B cell (primary cell): ENCODE measurements at regions not wholly inside any gene's neighbourhood (a gene's known extent, or its start where the extent isn't known, plus 50 kb on each side); places are given as distances from the start of the nearest gene placed in this dataset.

Source experiments
- ATAC-seq: fragments of 200-7000 bp; cut with Tn5 transposase; one replicate; pipeline ENCODE4 v1.10.0; 2021; ENCODE audit warnings: low read depth, mild to moderate bottlenecking, moderate number of reproducible peaks, moderate library complexity
- CTCF ChIA-PET: fragments of 350-600 bp; sonication (Branson Sonifier 250); formaldehyde crosslinking; loops from one replicate; lab custom pipeline; 2021; ENCODE audit warnings: antibody characterized with exemption, inconsistent platforms; lab: Charles Lee
- POLR2A ChIA-PET: fragments of 350-600 bp; sonication (Branson Sonifier 250); formaldehyde crosslinking; loops from one replicate; lab custom pipeline; 2021; ENCODE audit warnings: antibody characterized with exemption; lab: Charles Lee
- DNase-seq: peaks from one replicate; pipeline ENCODE4 v3.0.0; 2013
- H2AFZ ChIP-seq: 2 replicates; pipeline ENCODE4 v1.6.1; 2012; ENCODE audit warnings: mild to moderate bottlenecking, low read depth, low read length; ENCODE audit not compliant: insufficient read depth, poor library complexity, severe bottlenecking
- H3K27ac ChIP-seq, 2 donors: 1 replicate in 1 of 2; 2 replicates in 1 of 2; pipeline ENCODE4 v1.5.1; 2012 to 2013; ENCODE audit warnings: low read length in 2 of 2, mild to moderate bottlenecking in 2 of 2, moderate library complexity in 1 of 2
- H3K27me3 ChIP-seq, 4 experiments: fragments of 200-600 bp in 1 of 4; sonication (generic) in 1 of 4; replicated peaks in 1 of 4; 1 replicate in 2 of 4; 2 replicates in 2 of 4; pipeline versions ENCODE4 v1.6.1 to v1.7.0; 2013 to 2016; ENCODE audit warnings: low read length in 3 of 4, mild to moderate bottlenecking in 2 of 4, mixed read lengths in 1 of 4, moderate library complexity in 1 of 4; ENCODE audit not compliant: insufficient read depth in 4 of 4, control insufficient read depth in 3 of 4; ENCODE audit errors: control extremely low read depth in 1 of 4
- H3K36me3 ChIP-seq, 2 experiments: replicated peaks in 1 of 2; 1 replicate in 1 of 2; 2 replicates in 1 of 2; pipeline versions ENCODE4 v1.6.1 to v1.7.1; 2013; ENCODE audit warnings: low read length in 1 of 2; ENCODE audit not compliant: insufficient read depth in 2 of 2, control insufficient read depth in 1 of 2; ENCODE audit errors: control extremely low read depth in 1 of 2, extremely low read depth in 1 of 2
- H3K4me1 ChIP-seq, 2 donors: fragments of 200-600 bp in 1 of 2; sonication (generic) in 1 of 2; 1 replicate in 1 of 2; 2 replicates in 1 of 2; pipeline versions ENCODE4 v1.5.1 to v1.6.1; 2013 to 2017; ENCODE audit warnings: low read length in 2 of 2; ENCODE audit not compliant: control insufficient read depth in 2 of 2, insufficient read depth in 2 of 2
- H3K4me2 ChIP-seq: replicated peaks from 2 replicates; pipeline ENCODE3; 2012; ENCODE audit warnings: mild to moderate bottlenecking, low read depth, low read length; ENCODE audit not compliant: poor library complexity, severe bottlenecking
- H3K4me3 ChIP-seq, 5 experiments: fragments of 200-600 bp in 1 of 5; sonication (generic) in 1 of 5; 1 replicate in 3 of 5; 2 replicates in 2 of 5; pipeline versions ENCODE4 v1.5.1 to v1.7.0; 2011 to 2016; ENCODE audit warnings: low read length in 4 of 5, mild to moderate bottlenecking in 4 of 5, low read depth in 2 of 5, control low read depth in 1 of 5, moderate library complexity in 1 of 5; ENCODE audit not compliant: insufficient read depth in 1 of 5; ENCODE audit errors: control extremely low read depth in 1 of 5, extremely low read depth in 1 of 5
- H3K79me2 ChIP-seq: fragments of 200-600 bp; sonication (generic); one replicate; pipeline ENCODE4 v1.6.0; 2016; ENCODE audit warnings: low read length; ENCODE audit not compliant: control insufficient read depth, insufficient read depth
- H3K9ac ChIP-seq: fragments of 200-600 bp; sonication (generic); 2 replicates; pipeline ENCODE4 v1.6.1; 2017; ENCODE audit warnings: mild to moderate bottlenecking, low read length, moderate library complexity
- H3K9me3 ChIP-seq, 3 donors: one replicate each; pipeline versions ENCODE4 v1.6.1 to v1.7.1; 2013; ENCODE audit warnings: low read length in 2 of 3; ENCODE audit not compliant: control insufficient read depth in 2 of 3, insufficient read depth in 1 of 3; ENCODE audit errors: control extremely low read depth in 1 of 3
- H4K20me1 ChIP-seq: 2 replicates; pipeline ENCODE4 v1.6.0; 2012; ENCODE audit warnings: mild to moderate bottlenecking, low read length; ENCODE audit not compliant: insufficient read depth, control insufficient read depth, poor library complexity, severe bottlenecking
- H3K27ac Mint-ChIP-seq: one replicate; pipeline ENCODE4 v1.8.0; 2021; ENCODE audit warnings: mixed read lengths
- H3K27me3 Mint-ChIP-seq: one replicate; pipeline ENCODE4 v1.8.0; 2021; ENCODE audit warnings: mixed read lengths
- H3K4me1 Mint-ChIP-seq: one replicate; pipeline ENCODE4 v1.8.0; 2021; ENCODE audit warnings: mixed read lengths
- H3K4me3 Mint-ChIP-seq: one replicate; pipeline ENCODE4 v1.8.0; 2021; ENCODE audit warnings: mixed read lengths
- H3K9me3 Mint-ChIP-seq: one replicate; pipeline ENCODE4 v1.8.0; 2022; ENCODE audit warnings: mixed read lengths; ENCODE audit not compliant: insufficient read depth
- EZH2 ChIP-seq: IDR thresholded peaks from 2 replicates; pipeline ENCODE4 v1.6.1; 2012; ENCODE audit warnings: borderline replicate concordance, low read depth, mild to moderate bottlenecking, moderate library complexity, low read length; ENCODE audit not compliant: insufficient read depth, poor library complexity, severe bottlenecking
- WGBS: methylation state at CpG from one replicate; pipeline ENCODE4 v1.1.5; 2013; ENCODE audit warnings: missing lambda C conversion rate; ENCODE audit not compliant: insufficient coverage; 5-methylcytosine and 5-hydroxymethylcytosine counted together
- intact Hi-C: fragments of 100-400 bp; cut with micrococcal nuclease; formaldehyde crosslinking; loops from one replicate; pipeline ENCODE4 v1.10.0; 2022
- TF ChIP-seq, protein P1 (sequence below): fragments of 200-600 bp; IDR thresholded peaks from one replicate; pipeline ENCODE4 v1.8.0; 2022; ENCODE audit warnings: antibody characterized with exemption, mild to moderate bottlenecking

DNA sequence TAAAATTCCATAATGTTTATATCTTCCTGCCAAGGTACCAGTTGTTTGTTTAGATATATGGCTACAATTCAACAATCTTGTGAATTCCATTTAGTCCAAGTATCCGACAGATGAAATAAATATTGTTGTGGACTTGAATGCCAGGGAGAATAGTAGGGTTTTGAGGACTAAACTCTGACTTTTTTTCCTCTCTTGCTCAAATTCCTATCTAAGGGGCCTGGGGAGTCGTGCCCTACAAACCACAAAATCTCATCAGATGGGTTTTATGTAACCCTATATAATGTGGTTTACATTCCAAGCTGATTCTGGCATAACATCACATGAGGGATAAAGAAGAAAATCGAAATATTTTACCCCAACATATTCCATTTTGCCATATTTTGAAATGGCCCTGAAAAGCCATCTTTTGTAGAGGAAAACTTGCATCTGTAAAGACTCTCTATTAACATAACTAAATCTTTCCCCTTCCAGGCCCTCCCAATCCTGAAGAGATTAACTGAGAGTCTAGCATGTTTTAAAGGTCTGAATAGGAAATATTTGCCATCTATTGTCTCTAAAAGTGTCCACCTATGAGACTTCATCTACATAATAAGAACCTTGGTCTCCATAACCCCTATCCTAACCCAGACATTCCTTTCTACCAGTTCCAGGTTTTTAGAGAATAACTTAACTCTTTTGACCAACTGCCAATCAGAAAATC lies 184.7 kb upstream of the KITLG start:
- Histone ChIP-seq H3K4me3 (no peak overlapping the region), H3K4me1 (no peaks in the 10 kb centered on the region), H3K9ac (no peak overlapping the region), H3K9me3 (no peaks in the 10 kb centered on the region), H3K36me3 (no peaks in the 10 kb centered on the region), H3K27ac (no peak overlapping the region), H3K79me2 (no peaks in the 10 kb centered on the region), H3K4me2 (no peak overlapping the region), H3K27me3 (no peaks in the 10 kb centered on the region), H4K20me1 (no peaks in the 10 kb centered on the region), H2AFZ (no peak overlapping the region)
- Mint-ChIP-seq H3K4me3 (no peak overlapping the region), H3K4me1 (no peaks in the 10 kb centered on the region), H3K27ac (no peak overlapping the region), H3K9me3 (no peaks in the 10 kb centered on the region), H3K27me3 (no peaks in the 10 kb centered on the region)
- ChIA-PET CTCF (no interaction called here), POLR2A (no interaction called here)
- no peak for ATAC-seq
- WGBS, result no CpG with 5 or more reads among the region's 3 CpGs
- DNase-seq, result no peak
- TF ChIP-seq, protein P1, sequence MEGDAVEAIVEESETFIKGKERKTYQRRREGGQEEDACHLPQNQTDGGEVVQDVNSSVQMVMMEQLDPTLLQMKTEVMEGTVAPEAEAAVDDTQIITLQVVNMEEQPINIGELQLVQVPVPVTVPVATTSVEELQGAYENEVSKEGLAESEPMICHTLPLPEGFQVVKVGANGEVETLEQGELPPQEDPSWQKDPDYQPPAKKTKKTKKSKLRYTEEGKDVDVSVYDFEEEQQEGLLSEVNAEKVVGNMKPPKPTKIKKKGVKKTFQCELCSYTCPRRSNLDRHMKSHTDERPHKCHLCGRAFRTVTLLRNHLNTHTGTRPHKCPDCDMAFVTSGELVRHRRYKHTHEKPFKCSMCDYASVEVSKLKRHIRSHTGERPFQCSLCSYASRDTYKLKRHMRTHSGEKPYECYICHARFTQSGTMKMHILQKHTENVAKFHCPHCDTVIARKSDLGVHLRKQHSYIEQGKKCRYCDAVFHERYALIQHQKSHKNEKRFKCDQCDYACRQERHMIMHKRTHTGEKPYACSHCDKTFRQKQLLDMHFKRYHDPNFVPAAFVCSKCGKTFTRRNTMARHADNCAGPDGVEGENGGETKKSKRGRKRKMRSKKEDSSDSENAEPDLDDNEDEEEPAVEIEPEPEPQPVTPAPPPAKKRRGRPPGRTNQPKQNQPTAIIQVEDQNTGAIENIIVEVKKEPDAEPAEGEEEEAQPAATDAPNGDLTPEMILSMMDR, result no peak
- TF ChIP-seq EZH2, result no peak
- intact Hi-C loops, result no loop called here

- CTCF ChIA-PET, result no interaction called here
- POLR2A ChIA-PET, result no interaction called here
Measured at GRCh38 chr12:88763536-88764100, 183.3 kb upstream of the KITLG start.

More at GRCh38 chr12:88763536-88764100, 183.3 kb upstream of the KITLG start:
- no peak for TF ChIP-seq EZH2
- TF ChIP-seq, protein P1, result no peak
- Histone ChIP-seq H3K27me3 (no peaks in the 10 kb centered on the region), H3K9ac (no peak overlapping the region), H3K4me2 (no peak overlapping the region), H3K79me2 (no peaks in the 10 kb centered on the region), H3K9me3 (no peaks in the 10 kb centered on the region), H3K36me3 (no peaks in the 10 kb centered on the region), H2AFZ (no peak overlapping the region), H4K20me1 (no peaks in the 10 kb centered on the region), H3K4me1 (no peaks in the 10 kb centered on the region), H3K27ac (no peak overlapping the region), H3K4me3 (no peak overlapping the region)
- Mint-ChIP-seq H3K27ac (no peak overlapping the region), H3K9me3 (no peaks in the 10 kb centered on the region), H3K4me3 (no peak overlapping the region), H3K27me3 (no peaks in the 10 kb centered on the region), H3K4me1 (no peaks in the 10 kb centered on the region)
- 100% methylated on average over 1 of the region's 1 CpG for WGBS
- DNase-seq (no peak), ATAC-seq (no peak)
- intact Hi-C loops, result no loop called here
